ENCODE measurements at regions not wholly inside any gene's neighbourhood (a gene's known extent, or its start where the extent isn't known, plus 50 kb on each side); places are given as distances from the start of the nearest gene placed in this dataset.

GRCh38 chr6:133016631-133017030, 202.3 kb downstream of the RPS12 start:
- H3K4me2 ChIP-seq (ENCODE audit: low read depth, low read length, poor library complexity, severe bottlenecking): peak overlapping the region; percentile 63
- H3F3A ChIP-seq (ENCODE audit: low read depth): peaks cover 10% of the 10 kb centered on the region; the same call in 1 of the 2 replicates
- peak overlapping the region; percentile 54 for H3K4me3 ChIP-seq (ENCODE audit: low read length, poor library complexity, severe bottlenecking)
- H3K9me3 ChIP-seq (ENCODE audit: insufficient read depth, low read depth, low read length): no peaks in the 10 kb centered on the region; the same call in 1 of the 2 replicates
- no peaks in the 10 kb centered on the region for H4K20me1 ChIP-seq (ENCODE audit: insufficient read depth, low read length, poor library complexity, severe bottlenecking)
- no peaks in the 10 kb centered on the region for H3K27me3 ChIP-seq (ENCODE audit: insufficient read depth, low read length, poor library complexity, severe bottlenecking)
- no peak overlapping the region for H2AFZ ChIP-seq (ENCODE audit: low read length)
- no peaks in the 10 kb centered on the region for H3K79me2 ChIP-seq (ENCODE audit: insufficient read depth, low read length)
- no peaks in the 10 kb centered on the region for H3K9me2 ChIP-seq (replicated peaks; ENCODE audit: low read depth, low read length)
- H3K9ac ChIP-seq (ENCODE audit: low read depth, low read length, poor library complexity, severe bottlenecking): no peak overlapping the region
- H3K4me1 ChIP-seq (ENCODE audit: insufficient read depth, low read length, poor library complexity, severe bottlenecking): peaks cover 21% of the 10 kb centered on the region
- H3K36me3 ChIP-seq (ENCODE audit: insufficient read depth, low read length): no peaks in the 10 kb centered on the region
- no peak for TF ChIP-seq EZH2phosphoT487 (IDR thresholded peaks at IDR 0.05; ENCODE audit: borderline replicate concordance)
- TF ChIP-seq, protein P1, sequence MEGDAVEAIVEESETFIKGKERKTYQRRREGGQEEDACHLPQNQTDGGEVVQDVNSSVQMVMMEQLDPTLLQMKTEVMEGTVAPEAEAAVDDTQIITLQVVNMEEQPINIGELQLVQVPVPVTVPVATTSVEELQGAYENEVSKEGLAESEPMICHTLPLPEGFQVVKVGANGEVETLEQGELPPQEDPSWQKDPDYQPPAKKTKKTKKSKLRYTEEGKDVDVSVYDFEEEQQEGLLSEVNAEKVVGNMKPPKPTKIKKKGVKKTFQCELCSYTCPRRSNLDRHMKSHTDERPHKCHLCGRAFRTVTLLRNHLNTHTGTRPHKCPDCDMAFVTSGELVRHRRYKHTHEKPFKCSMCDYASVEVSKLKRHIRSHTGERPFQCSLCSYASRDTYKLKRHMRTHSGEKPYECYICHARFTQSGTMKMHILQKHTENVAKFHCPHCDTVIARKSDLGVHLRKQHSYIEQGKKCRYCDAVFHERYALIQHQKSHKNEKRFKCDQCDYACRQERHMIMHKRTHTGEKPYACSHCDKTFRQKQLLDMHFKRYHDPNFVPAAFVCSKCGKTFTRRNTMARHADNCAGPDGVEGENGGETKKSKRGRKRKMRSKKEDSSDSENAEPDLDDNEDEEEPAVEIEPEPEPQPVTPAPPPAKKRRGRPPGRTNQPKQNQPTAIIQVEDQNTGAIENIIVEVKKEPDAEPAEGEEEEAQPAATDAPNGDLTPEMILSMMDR (conservative IDR thresholded peaks at IDR 0.05; ENCODE audit: low read length): no peak

- H3K4me1 ChIP-seq (ENCODE audit: insufficient read depth, low read length, poor library complexity, severe bottlenecking): peaks cover 21% of the 10 kb centered on the region
- no peaks in the 10 kb centered on the region for H4K20me1 ChIP-seq (ENCODE audit: insufficient read depth, low read length, poor library complexity, severe bottlenecking)
- TF ChIP-seq, protein P1 (conservative IDR thresholded peaks at IDR 0.05; ENCODE audit: low read length): no peak
- TF ChIP-seq EZH2phosphoT487 (IDR thresholded peaks at IDR 0.05; ENCODE audit: borderline replicate concordance): no peak
- peak overlapping the region; percentile 63 for H3K4me2 ChIP-seq (ENCODE audit: low read depth, low read length, poor library complexity, severe bottlenecking)
- H3K27me3 ChIP-seq (ENCODE audit: insufficient read depth, low read length, poor library complexity, severe bottlenecking): no peaks in the 10 kb centered on the region
- no peaks in the 10 kb centered on the region for H3K79me2 ChIP-seq (ENCODE audit: insufficient read depth, low read length)
- H3K36me3 ChIP-seq (ENCODE audit: insufficient read depth, low read length): no peaks in the 10 kb centered on the region
- peak overlapping the region; percentile 19 for H3K9ac ChIP-seq (ENCODE audit: low read depth, low read length, poor library complexity, severe bottlenecking)
- no peaks in the 10 kb centered on the region; the same call in 1 of the 2 replicates for H3K9me3 ChIP-seq (ENCODE audit: insufficient read depth, low read depth, low read length)
- peak overlapping the region; percentile 54 for H3K4me3 ChIP-seq (ENCODE audit: low read length, poor library complexity, severe bottlenecking)
- H3F3A ChIP-seq (ENCODE audit: low read depth): peaks cover 10% of the 10 kb centered on the region; the same call in 1 of the 2 replicates
- H3K9me2 ChIP-seq (replicated peaks; ENCODE audit: low read depth, low read length): no peaks in the 10 kb centered on the region
- no peak overlapping the region; the same call in 1 of the 2 replicates for H2AFZ ChIP-seq (ENCODE audit: low read length)
Measured at GRCh38 chr6:133017581-133017980, 203.2 kb downstream of the RPS12 start.

DNA sequence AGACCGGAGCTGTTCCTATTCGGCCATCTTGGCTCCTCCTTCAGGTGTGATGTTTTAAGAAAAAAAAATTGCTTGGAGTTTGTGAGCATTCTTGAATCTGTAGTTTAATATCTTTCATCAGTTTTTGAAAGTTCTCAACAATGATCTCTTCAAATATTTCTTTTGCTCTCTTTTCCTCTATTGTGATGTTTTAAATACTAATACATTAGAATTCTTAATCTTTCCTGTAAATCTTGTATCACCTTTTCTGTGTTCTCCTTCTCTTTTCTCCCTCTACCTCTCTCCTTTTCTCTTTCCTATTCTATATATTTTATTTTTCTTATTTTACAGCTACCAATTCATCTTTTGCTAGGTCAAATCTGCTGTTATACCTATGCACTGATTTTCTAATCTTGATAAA, 212.3 kb downstream of the RPS12 start:
- H3K36me3 ChIP-seq (ENCODE audit: insufficient read depth, low read length): no peaks in the 10 kb centered on the region
- H3K9me3 ChIP-seq (ENCODE audit: insufficient read depth, low read depth, low read length): 0 out of 2 replicates have a peak, but pooled peaks cover 7% of the 10 kb centered on the region
- H3K4me1 ChIP-seq (ENCODE audit: insufficient read depth, low read length, poor library complexity, severe bottlenecking): no peaks in the 10 kb centered on the region
- no peaks in the 10 kb centered on the region for H3K9me2 ChIP-seq (replicated peaks; ENCODE audit: low read depth, low read length)
- H3K4me2 ChIP-seq (ENCODE audit: low read depth, low read length, poor library complexity, severe bottlenecking): no peak overlapping the region
- H2AFZ ChIP-seq (ENCODE audit: low read length): no peak overlapping the region
- no peaks in the 10 kb centered on the region for H3F3A ChIP-seq (ENCODE audit: low read depth)
- H3K9ac ChIP-seq (ENCODE audit: low read depth, low read length, poor library complexity, severe bottlenecking): no peak overlapping the region
- no peak overlapping the region for H3K4me3 ChIP-seq (ENCODE audit: low read length, poor library complexity, severe bottlenecking)
- no peaks in the 10 kb centered on the region for H3K27me3 ChIP-seq (ENCODE audit: insufficient read depth, low read length, poor library complexity, severe bottlenecking)
- TF ChIP-seq, protein P1 (conservative IDR thresholded peaks at IDR 0.05; ENCODE audit: low read length): no peak
- TF ChIP-seq EZH2phosphoT487 (IDR thresholded peaks at IDR 0.05; ENCODE audit: borderline replicate concordance): no peak
- H4K20me1 ChIP-seq (ENCODE audit: insufficient read depth, low read length, poor library complexity, severe bottlenecking): no peaks in the 10 kb centered on the region
- no peaks in the 10 kb centered on the region for H3K79me2 ChIP-seq (ENCODE audit: insufficient read depth, low read length)

Data from Loucy (cell line).